IPS-20b (cell line): ENCODE measurements at regions not wholly inside any gene's neighbourhood (a gene's known extent, or its start where the extent isn't known, plus 50 kb on each side); places are given as distances from the start of the nearest gene placed in this dataset.

Experiments used
- H3K27ac ChIP-seq: one replicate; pipeline ENCODE4 v1.5.1; 2013; ENCODE audit warnings: low read length
- H3K27me3 ChIP-seq: 2 replicates; pipeline ENCODE4 v1.6.1; 2013; ENCODE audit warnings: mild to moderate bottlenecking, low read length, inconsistent platforms; ENCODE audit not compliant: insufficient read depth
- H3K36me3 ChIP-seq: 2 replicates; pipeline ENCODE4 v1.6.1; 2013; ENCODE audit warnings: low read depth, mild to moderate bottlenecking, inconsistent platforms, low read length, moderate library complexity; ENCODE audit not compliant: insufficient read depth
- H3K4me1 ChIP-seq: 2 replicates; pipeline ENCODE4 v1.6.1; 2013; ENCODE audit warnings: mild to moderate bottlenecking, control low read depth, inconsistent platforms, low read length, moderate library complexity; ENCODE audit not compliant: insufficient read depth
- H3K4me3 ChIP-seq: 2 replicates; pipeline ENCODE4 v1.5.1; 2013; ENCODE audit warnings: mild to moderate bottlenecking, low read length, inconsistent platforms
- H3K9ac ChIP-seq: 2 replicates; pipeline ENCODE4 v1.6.1; 2013; ENCODE audit warnings: low read depth, mild to moderate bottlenecking, inconsistent platforms, low read length, moderate library complexity
- H3K9me3 ChIP-seq: 2 replicates; pipeline ENCODE4 v1.6.1; 2013; ENCODE audit warnings: mild to moderate bottlenecking, low read depth, low read length, inconsistent platforms; ENCODE audit not compliant: insufficient read depth

DNA sequence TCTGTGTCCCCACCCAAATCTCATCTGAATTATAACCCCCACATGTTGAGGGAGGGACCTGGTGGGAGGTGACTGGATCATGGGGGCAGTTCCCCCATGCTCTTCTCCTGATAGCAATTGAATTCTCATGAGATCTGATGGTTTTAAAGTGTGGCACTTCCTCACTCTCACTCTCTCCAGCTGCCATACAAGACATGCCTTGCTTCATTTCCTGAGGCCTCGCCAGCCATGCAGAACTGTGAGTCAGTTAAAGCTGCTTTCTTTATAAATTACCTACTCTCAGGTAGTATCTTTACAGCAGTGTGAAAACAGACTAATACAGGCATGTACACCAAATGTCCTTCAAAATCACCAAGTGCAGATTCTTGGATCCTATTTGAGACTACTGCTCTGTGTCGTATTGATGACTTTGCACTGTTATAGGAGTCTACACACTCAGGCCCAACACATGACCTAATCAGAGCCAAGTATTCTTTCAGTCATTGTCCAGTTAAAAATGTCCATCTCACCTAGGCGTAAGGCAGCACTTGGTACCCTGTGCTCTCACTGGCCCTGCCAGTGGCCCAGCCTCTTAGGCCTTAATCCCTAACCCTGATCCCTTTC is 52.8 kb upstream of the UST start:
- no peaks in the 10 kb centered on the region for H3K9me3 ChIP-seq
- no peaks in the 10 kb centered on the region for H3K36me3 ChIP-seq
- no peak overlapping the region for H3K27ac ChIP-seq
- no peak overlapping the region for H3K9ac ChIP-seq
- no peak overlapping the region for H3K4me3 ChIP-seq
- H3K4me1 ChIP-seq: no peaks in the 10 kb centered on the region
- H3K27me3 ChIP-seq: no peaks in the 10 kb centered on the region
